Activated B cell treated with CpG ODN at 0.5 μM for 24 hours (primary cell): ENCODE measurements at regions not wholly inside any gene's neighbourhood (a gene's known extent, or its start where the extent isn't known, plus 50 kb on each side); places are given as distances from the start of the nearest gene placed in this dataset.

ENCODE experiments used
- ATAC-seq: fragments of 200-7000 bp; cut with Tn5 transposase; one replicate; pipeline ENCODE4 v1.10.0; 2021; ENCODE audit warnings: low read depth, mild to moderate bottlenecking, moderate library complexity
- CTCF ChIA-PET: fragments of 350-600 bp; sonication (Branson Sonifier 250); formaldehyde crosslinking; loops from one replicate; lab custom pipeline; 2021; ENCODE audit warnings: antibody characterized with exemption; lab: Charles Lee
- POLR2A ChIA-PET: fragments of 350-600 bp; sonication (Branson Sonifier 250); formaldehyde crosslinking; loops from one replicate; lab custom pipeline; 2021; ENCODE audit warnings: antibody characterized with exemption; lab: Charles Lee
- DNase-seq: peaks from one replicate; pipeline ENCODE4 v3.0.0; 2022
- H3K27ac Mint-ChIP-seq: one replicate; pipeline ENCODE4 v1.8.0; 2020; ENCODE audit warnings: mixed read lengths
- H3K27me3 Mint-ChIP-seq: one replicate; pipeline ENCODE4 v1.8.0; 2021; ENCODE audit warnings: mixed read lengths
- H3K36me3 Mint-ChIP-seq: one replicate; pipeline ENCODE4 v1.8.0; 2021; ENCODE audit warnings: low read depth, mixed read lengths
- H3K4me1 Mint-ChIP-seq: one replicate; pipeline ENCODE4 v1.8.0; 2021; ENCODE audit warnings: mixed read lengths
- H3K4me3 Mint-ChIP-seq: one replicate; pipeline ENCODE4 v1.8.0; 2020; ENCODE audit warnings: mild to moderate bottlenecking, mixed read lengths
- H3K9me3 Mint-ChIP-seq: one replicate; pipeline ENCODE4 v1.8.0; 2020; ENCODE audit warnings: mixed read lengths
- CTCF ChIP-seq: fragments of 200-600 bp; IDR thresholded peaks from one replicate; pipeline ENCODE4 v1.8.0; 2022; ENCODE audit warnings: antibody characterized with exemption, mild to moderate bottlenecking
- intact Hi-C: fragments of 100-400 bp; cut with micrococcal nuclease; formaldehyde crosslinking; loops from one replicate; pipeline ENCODE4 v1.15.1; 2024

GRCh38 chr3:22666736-22667135 lies 536.4 kb upstream of the UBE2E2 start:
- ChIA-PET CTCF (no interaction called here), POLR2A (no interaction called here)
- Mint-ChIP-seq H3K4me1 (no peaks in the 10 kb centered on the region), H3K27me3 (no peaks in the 10 kb centered on the region), H3K27ac (no peak overlapping the region), H3K4me3 (no peak overlapping the region), H3K9me3 (no peaks in the 10 kb centered on the region), H3K36me3 (no peaks in the 10 kb centered on the region)
- ATAC-seq (no peak), DNase-seq (no peak)
- intact Hi-C loops = no loop called here
- TF ChIP-seq CTCF = no peak

GRCh38 chr3:22671848-22672247 lies 531.3 kb upstream of the UBE2E2 start:
- no peak for DNase-seq
- ATAC-seq = no peak
- no peak overlapping the region for H3K4me3 Mint-ChIP-seq
- TF ChIP-seq CTCF = no peak
- ChIA-PET POLR2A (no interaction called here), CTCF (no interaction called here)
- no peaks in the 10 kb centered on the region for H3K4me1 Mint-ChIP-seq
- H3K27ac Mint-ChIP-seq = no peak overlapping the region
- H3K9me3 Mint-ChIP-seq = peaks cover 2% of the 10 kb centered on the region
- intact Hi-C loops = no loop called here
- H3K36me3 Mint-ChIP-seq = no peaks in the 10 kb centered on the region
- no peaks in the 10 kb centered on the region for H3K27me3 Mint-ChIP-seq

- Mint-ChIP-seq H3K9me3 (no peaks in the 10 kb centered on the region), H3K27ac (no peak overlapping the region), H3K27me3 (no peaks in the 10 kb centered on the region), H3K4me3 (no peak overlapping the region), H3K36me3 (no peaks in the 10 kb centered on the region), H3K4me1 (no peaks in the 10 kb centered on the region)
- ChIA-PET CTCF (no interaction called here), POLR2A (no interaction called here)
- no peak for ATAC-seq
- DNase-seq = no peak
- intact Hi-C loops = no loop called here
- no peak for TF ChIP-seq CTCF
These were observed 518.4 kb upstream of the UBE2E2 start for GRCh38 chr3:22684739-22685138.

- POLR2A ChIA-PET = no interaction called here
- Mint-ChIP-seq H3K36me3 (no peaks in the 10 kb centered on the region), H3K27ac (no peak overlapping the region), H3K4me1 (no peaks in the 10 kb centered on the region), H3K4me3 (no peak overlapping the region), H3K9me3 (no peaks in the 10 kb centered on the region), H3K27me3 (no peaks in the 10 kb centered on the region)
- ATAC-seq (no peak), DNase-seq (no peak)
- CTCF ChIA-PET = no interaction called here
- TF ChIP-seq CTCF = no peak
- intact Hi-C loops = no loop called here
These were observed 517.5 kb upstream of the UBE2E2 start for GRCh38 chr3:22685597-22685996.

- H3K27me3 Mint-ChIP-seq = no peaks in the 10 kb centered on the region
- no peaks in the 10 kb centered on the region for H3K36me3 Mint-ChIP-seq
- H3K27ac Mint-ChIP-seq = no peak overlapping the region
These were observed 511.7 kb upstream of the UBE2E2 start for GRCh38 chr3:22691407-22691806.

More at GRCh38 chr3:22691407-22691806, 511.7 kb upstream of the UBE2E2 start:
- no peak for TF ChIP-seq CTCF
- intact Hi-C loops = no loop called here
- DNase-seq = no peak
- no peaks in the 10 kb centered on the region for H3K4me1 Mint-ChIP-seq
- no peak for ATAC-seq
- H3K9me3 Mint-ChIP-seq = no peaks in the 10 kb centered on the region
- ChIA-PET CTCF (no interaction called here), POLR2A (no interaction called here)
- H3K4me3 Mint-ChIP-seq = no peak overlapping the region
